HCT116 (cell line): ENCODE measurements at regions not wholly inside any gene's neighbourhood (a gene's known extent, or its start where the extent isn't known, plus 50 kb on each side); places are given as distances from the start of the nearest gene placed in this dataset.

Experiments used
- ATAC-seq: fragments of 200-7000 bp; cut with Tn5 transposase; 2 replicates; pipeline ENCODE4 v1.9.1; 2020; ENCODE audit warnings: mild to moderate bottlenecking, moderate library complexity
- BruUV-seq: library from RNA; stranded (reverse); fragments of 400-500 nt; replicated peaks from 2 replicates; lab custom pipeline; 2021; lab: Mats Ljungman, UMichigan
- CTCF ChIA-PET: fragments of 300-600 bp; sonication (Branson Sonifier 250); formaldehyde crosslinking; loops from one replicate; lab custom pipeline; 2021; ENCODE audit warnings: antibody characterized with exemption; lab: Charles Lee
- POLR2A ChIA-PET: fragments of 300-600, 350-600 bp; sonication (Branson Sonifier 250); formaldehyde crosslinking; loops from one replicate; lab custom pipeline; 2021; ENCODE audit warnings: antibody characterized with exemption; lab: Charles Lee
- RAD21 ChIA-PET, 2 experiments: fragments of 300-600 bp; sonication (Branson Sonifier 250); formaldehyde crosslinking; loops; one replicate each; lab custom pipeline; 2023; ENCODE audit warnings: low total read pairs in 2 of 2; ENCODE audit not compliant: uncharacterized antibody in 2 of 2, unreplicated experiment in 2 of 2, low non-redundant PET in 1 of 2; lab: Charles Lee
- DNase-seq: peaks from one replicate; pipeline ENCODE4 v3.0.0-alpha.2; 2010; ENCODE audit warnings: low read depth, low spot score
- H2AFZ ChIP-seq: fragments of 200-600 bp; shearing (Covaris generic), sonication (generic); 2 replicates; pipeline ENCODE4 v1.6.1; 2017; ENCODE audit warnings: low read depth, mixed run types, mixed read lengths, antibody characterized with exemption, low read length; ENCODE audit not compliant: poor library complexity, severe bottlenecking
- H3K27ac ChIP-seq: 2 replicates; pipeline ENCODE4 v1.5.1; 2012; ENCODE audit warnings: low read depth, low read length
- H3K27me3 ChIP-seq: fragments of 200-600 bp; sonication (generic); 2 replicates; pipeline ENCODE4 v1.6.1; 2016; ENCODE audit warnings: mixed run types, low read length, mixed read lengths; ENCODE audit not compliant: insufficient read depth
- H3K36me3 ChIP-seq, 2 experiments: fragments of 200-500 bp in 1 of 2; fragments of 200-600 bp in 1 of 2; sonication (Bioruptor generic) in 1 of 2; sonication (generic) in 1 of 2; 2 replicates each; pipeline versions ENCODE4 v1.5.1 to v1.6.1; 2014 to 2016; ENCODE audit warnings: low read length in 2 of 2, inconsistent platforms in 1 of 2, mixed read lengths in 1 of 2, mixed run types in 1 of 2; ENCODE audit not compliant: insufficient read depth in 2 of 2, control insufficient read depth in 1 of 2
- H3K4me1 ChIP-seq, 2 experiments: fragments of 200-600 bp in 1 of 2; sonication (generic) in 1 of 2; 2 replicates each; pipeline versions ENCODE4 v1.5.1 to v1.6.1; 2012 to 2017; ENCODE audit warnings: low read length in 2 of 2, inconsistent platforms in 1 of 2, mild to moderate bottlenecking in 1 of 2, mixed read lengths in 1 of 2, mixed run types in 1 of 2, moderate library complexity in 1 of 2; ENCODE audit not compliant: insufficient read depth in 2 of 2, control insufficient read depth in 1 of 2
- H3K4me2 ChIP-seq: fragments of 200-600 bp; sonication (generic); 2 replicates; pipeline ENCODE4 v1.6.1; 2017; ENCODE audit warnings: mixed run types, low read length, mixed read lengths
- H3K4me3 ChIP-seq, 2 experiments: fragments of 200-600 bp in 1 of 2; sonication (generic) in 1 of 2; replicated peaks in 1 of 2; 2 replicates each; pipeline ENCODE4 v1.5.1; 2011 to 2016; ENCODE audit warnings: low read length in 2 of 2, control low read depth in 1 of 2, low read depth in 1 of 2, mild to moderate bottlenecking in 1 of 2, mixed read lengths in 1 of 2, mixed run types in 1 of 2
- H3K79me2 ChIP-seq: fragments of 200-600 bp; sonication (generic); 2 replicates; pipeline ENCODE4 v1.6.1; 2017; ENCODE audit warnings: mild to moderate bottlenecking, mixed run types, low read length, moderate library complexity, mixed read lengths; ENCODE audit not compliant: insufficient read depth
- H3K9ac ChIP-seq: fragments of 200-600 bp; sonication (generic); 2 replicates; pipeline ENCODE4 v1.6.1; 2016; ENCODE audit warnings: low read length, mixed read lengths
- H3K9me2 ChIP-seq: fragments of 200-600 bp; sonication (generic), shearing (Covaris generic); 2 replicates; pipeline ENCODE4 v1.6.1; 2017; ENCODE audit warnings: mixed run types, mild to moderate bottlenecking, moderate library complexity; ENCODE audit not compliant: insufficient read depth
- H3K9me3 ChIP-seq, 2 experiments: fragments of 200-500 bp in 1 of 2; fragments of 200-600 bp in 1 of 2; sonication (Bioruptor generic) in 1 of 2; sonication (generic) in 1 of 2; 2 replicates each; pipeline ENCODE4 v1.6.1; 2014 to 2017; ENCODE audit warnings: low read length in 2 of 2, mixed read lengths in 2 of 2, inconsistent platforms in 1 of 2, low read depth in 1 of 2, mild to moderate bottlenecking in 1 of 2, mixed run types in 1 of 2, moderate library complexity in 1 of 2; ENCODE audit not compliant: control insufficient read depth in 1 of 2, insufficient read depth in 1 of 2
- H4K20me1 ChIP-seq: fragments of 200-600 bp; sonication (generic), shearing (Covaris generic); 2 replicates; pipeline ENCODE4 v1.6.1; 2017; ENCODE audit warnings: mixed run types, mild to moderate bottlenecking, moderate library complexity; ENCODE audit not compliant: insufficient read depth
- CTCF ChIP-seq, 3 experiments: fragments of 200-600 bp in 1 of 3; sonication (generic) in 1 of 3; IDR thresholded peaks in 2 of 3; conservative IDR thresholded peaks in 1 of 3; 2 replicates each; pipeline ENCODE4 v1.5.1; 2012 to 2017; ENCODE audit warnings: low read depth in 2 of 3, low read length in 2 of 3, antibody characterized with exemption in 1 of 3, borderline replicate concordance in 1 of 3, control low read depth in 1 of 3, mild to moderate bottlenecking in 1 of 3, mixed read lengths in 1 of 3, mixed run types in 1 of 3, moderate library complexity in 1 of 3; ENCODE audit not compliant: insufficient read depth in 1 of 3
- EGR1 ChIP-seq: IDR thresholded peaks from 2 replicates; pipeline ENCODE4 v1.6.1; 2012; ENCODE audit warnings: low read depth
- JUND ChIP-seq: IDR thresholded peaks from 2 replicates; pipeline ENCODE4 v1.6.1; 2012
- RAD21 ChIP-seq: IDR thresholded peaks from 2 replicates; pipeline ENCODE4 v1.6.1; 2012; ENCODE audit warnings: low read depth, mild to moderate bottlenecking
- SIN3A ChIP-seq: IDR thresholded peaks from 2 replicates; pipeline ENCODE4 v1.6.1; 2012; ENCODE audit warnings: low read depth
- SRF ChIP-seq: IDR thresholded peaks from 2 replicates; pipeline ENCODE4 v1.6.1; 2012; ENCODE audit warnings: low read depth
- TCF7L2 ChIP-seq: IDR thresholded peaks from 2 replicates; pipeline ENCODE4 v1.7.0; 2011; ENCODE audit warnings: borderline replicate concordance, inconsistent platforms; ENCODE audit not compliant: insufficient read depth, insufficient read length; ENCODE audit errors: extremely low read depth
- ZNF274 ChIP-seq: fragments of 200-500 bp; sonication (Bioruptor generic); IDR thresholded peaks from 2 replicates; pipeline ENCODE4 v1.6.1; 2014; ENCODE audit warnings: mild to moderate bottlenecking, low read depth, low read length, inconsistent platforms
- intact Hi-C: fragments of 100-400 bp; cut with micrococcal nuclease; formaldehyde crosslinking; loops from 2 replicates; pipeline ENCODE4 v1.10.0; 2022

DNA sequence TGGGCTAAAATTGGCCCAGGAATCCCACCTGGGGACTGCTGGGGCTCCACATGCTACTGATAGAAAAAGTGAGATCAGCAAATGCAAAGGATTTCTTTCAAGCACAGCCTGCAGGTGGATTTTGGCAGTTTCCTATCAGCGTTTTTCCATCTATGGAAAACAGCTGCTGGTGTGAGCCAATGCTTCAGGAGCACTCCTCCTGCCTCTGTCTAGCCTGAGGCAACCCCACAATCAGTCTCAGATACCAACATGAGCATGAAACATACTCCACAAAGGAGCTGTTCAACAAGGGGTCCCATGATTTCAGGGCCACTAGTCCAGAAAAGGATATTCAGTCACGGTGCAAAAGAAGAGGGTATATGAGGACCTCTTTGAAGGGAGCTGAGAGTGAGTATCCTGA lies 311.5 kb upstream of the THBS1 start:
- Histone ChIP-seq H4K20me1 (no peaks in the 10 kb centered on the region), H3K4me3 (no peak overlapping the region), H3K9me2 (no peaks in the 10 kb centered on the region), H3K36me3 (no peaks in the 10 kb centered on the region), H3K9me3 (no peaks in the 10 kb centered on the region), H3K4me2 (no peak overlapping the region), H3K79me2 (no peaks in the 10 kb centered on the region), H3K4me1 (peaks cover 0 to 2% of the 10 kb centered on the region in 2 experiments; a peak in 1 of 4 replicates), H3K27ac (no peak overlapping the region), H3K27me3 (no peaks in the 10 kb centered on the region), H3K9ac (no peak overlapping the region), H2AFZ (no peak overlapping the region)
- POLR2A ChIA-PET, result no interaction called here
- CTCF ChIA-PET, result no interaction called here
- TF ChIP-seq SRF (no peak), SIN3A (no peak), RAD21 (no peak), CTCF (IDR thresholded peaks at IDR 0.05 in 2 of 3, conservative IDR thresholded peaks at IDR 0.05 in 1 of 3; ENCODE audit: borderline replicate concordance in 1 of 3, insufficient read depth in 1 of 3, low read depth in 2 of 3, low read length in 2 of 3) (no peak), TCF7L2 (no peak), EGR1 (no peak)
- RAD21 ChIA-PET, result no interaction called here
- no TSS peak for BruUV-seq
- DNase-seq (no peak), ATAC-seq (no peak)
- intact Hi-C loops, result no loop called here

- POLR2A ChIA-PET, result no interaction called here
- Histone ChIP-seq H3K79me2 (no peaks in the 10 kb centered on the region), H3K36me3 (no peaks in the 10 kb centered on the region), H3K4me1 (peaks cover 0 to 2% of the 10 kb centered on the region in 2 experiments; a peak in 1 of 4 replicates), H3K4me3 (no peak overlapping the region), H3K27me3 (no peaks in the 10 kb centered on the region), H3K9me2 (no peaks in the 10 kb centered on the region), H4K20me1 (no peaks in the 10 kb centered on the region), H3K9me3 (no peaks in the 10 kb centered on the region), H2AFZ (no peak overlapping the region), H3K9ac (no peak overlapping the region), H3K27ac (no peak overlapping the region), H3K4me2 (no peak overlapping the region)
- DNase-seq (no peak), ATAC-seq (no peak)
- intact Hi-C loops, result no loop called here
- TF ChIP-seq JUND, result no peak
- TF ChIP-seq ZNF274, result no peak
- CTCF ChIA-PET, result no interaction called here
- no TSS peak for BruUV-seq
- RAD21 ChIA-PET, result no interaction called here
Observed at GRCh38 chr15:39269821-39270220, 311.1 kb upstream of the THBS1 start.
